Astrocyte of the cerebellum (primary cell): ENCODE measurements at regions not wholly inside any gene's neighbourhood (a gene's known extent, or its start where the extent isn't known, plus 50 kb on each side); places are given as distances from the start of the nearest gene placed in this dataset.

Source experiments
- DNase-seq: peaks from one replicate; pipeline ENCODE4 v3.0.0-alpha.2; 2011; ENCODE audit warnings: low read depth
- H3K4me3 ChIP-seq: 2 replicates; pipeline ENCODE4 v1.5.1; 2011; ENCODE audit warnings: mild to moderate bottlenecking, low read depth, low read length, moderate library complexity
- CTCF ChIP-seq: IDR thresholded peaks from 2 replicates; pipeline ENCODE4 v1.5.1; 2012; ENCODE audit warnings: low read length, low read depth, moderate library complexity, mild to moderate bottlenecking; ENCODE audit errors: missing control alignments
- in situ Hi-C: cut with HindIII; loops from 2 replicates; pipeline ENCODE4 v1.10.0; 2017; ENCODE audit warnings: low sequenced_read_pairs

DNA sequence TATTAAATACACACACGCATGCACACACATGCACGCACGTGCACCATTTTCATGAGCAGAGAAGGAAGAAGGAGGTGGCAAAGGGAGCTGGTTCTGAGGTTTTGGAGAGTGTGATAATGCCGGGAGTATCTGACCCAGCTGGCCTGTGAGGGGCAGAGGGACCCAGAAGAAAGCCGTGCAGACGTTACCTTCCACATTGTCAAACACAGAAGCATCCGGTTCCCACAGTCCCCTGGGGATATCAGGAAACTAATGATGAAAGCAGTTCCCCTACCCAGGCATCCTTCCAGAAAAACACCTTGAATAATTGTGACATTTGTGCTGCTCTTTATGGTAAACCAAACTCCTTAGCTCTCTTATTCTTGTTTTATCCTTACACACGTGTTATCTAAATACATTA lies 85.7 kb upstream of the FAM180A start:
- in situ Hi-C loops = no loop called here
- DNase-seq = no peak

DNA sequence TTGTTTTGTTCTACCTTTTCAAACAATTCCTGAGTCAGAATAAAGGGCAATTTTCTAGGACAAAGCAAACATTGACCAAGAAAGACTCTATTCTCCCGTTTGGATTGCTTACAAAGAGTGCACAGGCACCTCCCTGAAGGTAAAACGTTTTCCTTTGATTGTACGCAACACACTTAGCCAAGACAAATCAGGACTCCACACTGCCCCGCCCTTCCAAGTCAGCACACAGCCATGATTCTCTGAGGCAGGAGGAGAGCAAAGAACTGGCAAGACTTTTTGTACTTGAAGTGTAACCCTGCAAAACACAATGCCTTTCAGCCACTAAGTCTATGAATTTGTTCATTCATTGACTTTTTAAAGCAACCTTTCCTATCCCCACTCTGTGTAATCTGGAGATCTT lies 85.0 kb upstream of the FAM180A start:
- no peak overlapping the region for H3K4me3 ChIP-seq
- no peak for DNase-seq
- no peak for TF ChIP-seq CTCF
- in situ Hi-C loops = no loop called here

More for the DNA sequence above, 85.7 kb upstream of the FAM180A start:
- TF ChIP-seq CTCF = no peak
- H3K4me3 ChIP-seq = no peak overlapping the region

DNA sequence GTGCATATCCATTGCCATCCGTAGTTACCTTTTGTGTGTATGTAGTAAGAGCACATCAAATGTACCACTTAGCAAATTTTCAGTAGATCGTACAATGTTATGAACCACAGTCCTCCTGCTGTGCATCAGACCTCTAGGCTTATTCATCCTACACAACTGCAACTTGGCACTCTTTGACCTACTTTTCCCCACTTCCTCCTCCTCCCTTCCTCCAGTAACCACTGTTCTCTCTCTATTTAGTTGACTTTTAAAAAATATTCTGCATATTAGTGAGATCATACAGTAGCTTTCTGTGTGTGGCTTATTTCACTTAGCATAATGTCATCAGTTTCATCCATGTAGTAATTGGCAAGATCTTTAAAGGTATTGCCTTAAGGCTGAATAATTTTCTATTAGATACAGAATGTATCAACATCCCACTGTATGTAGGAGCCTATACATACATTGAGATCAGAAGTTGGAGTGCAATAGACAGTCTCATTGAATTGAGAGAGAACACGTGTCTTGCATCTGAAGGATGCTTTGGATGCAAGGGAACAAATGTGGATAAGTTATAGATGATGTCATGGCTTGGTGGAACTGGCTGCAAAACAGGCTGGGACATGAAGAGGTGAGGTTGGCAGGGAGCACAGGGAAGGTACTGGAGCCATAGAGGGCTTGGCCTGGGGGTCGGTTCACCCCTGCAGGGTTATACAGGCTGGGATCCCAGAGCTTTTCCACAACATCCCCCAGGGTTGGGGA lies 83.0 kb upstream of the FAM180A start:
- H3K4me3 ChIP-seq = no peak overlapping the region
- no peak for DNase-seq
- TF ChIP-seq CTCF = no peak
- in situ Hi-C loops = no loop called here

GRCh38 chr7:135828604-135829003 lies 80.0 kb upstream of the FAM180A start:
- in situ Hi-C loops = no loop called here
- no peak for DNase-seq
- TF ChIP-seq CTCF = no peak
- H3K4me3 ChIP-seq = no peak overlapping the region

DNA sequence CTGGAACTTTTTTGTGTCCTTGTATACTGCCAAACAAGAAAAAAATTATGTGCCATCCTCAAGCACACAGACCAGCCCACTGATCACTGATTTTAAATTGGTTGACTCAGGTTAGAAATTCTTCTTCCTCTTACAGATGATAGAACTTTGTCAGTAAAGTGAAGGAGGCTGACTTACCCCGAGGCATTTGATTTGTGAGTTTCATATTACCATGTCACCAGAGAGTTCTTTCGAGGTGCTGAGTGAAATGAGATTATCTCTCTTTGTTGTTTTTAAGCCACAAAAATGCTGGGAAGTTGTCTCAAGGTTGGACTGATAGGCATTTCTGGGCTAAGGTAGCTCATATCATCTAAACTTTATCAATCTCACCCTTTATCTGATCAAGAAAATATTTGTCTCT lies 78.8 kb upstream of the FAM180A start:
- TF ChIP-seq CTCF = no peak
- DNase-seq = no peak
- in situ Hi-C loops = no loop called here
- H3K4me3 ChIP-seq = no peak overlapping the region

- H3K4me3 ChIP-seq = no peak overlapping the region
- DNase-seq = no peak
- TF ChIP-seq CTCF = no peak
- in situ Hi-C loops = no loop called here
Observed at GRCh38 chr7:135825406-135825805, 76.8 kb upstream of the FAM180A start.
